ENCODE measurements at regions not wholly inside any gene's neighbourhood (a gene's known extent, or its start where the extent isn't known, plus 50 kb on each side); places are given as distances from the start of the nearest gene placed in this dataset.
A peak's percentile ranks its signal among the peaks of the same experiment; 100 is the strongest.

DNA sequence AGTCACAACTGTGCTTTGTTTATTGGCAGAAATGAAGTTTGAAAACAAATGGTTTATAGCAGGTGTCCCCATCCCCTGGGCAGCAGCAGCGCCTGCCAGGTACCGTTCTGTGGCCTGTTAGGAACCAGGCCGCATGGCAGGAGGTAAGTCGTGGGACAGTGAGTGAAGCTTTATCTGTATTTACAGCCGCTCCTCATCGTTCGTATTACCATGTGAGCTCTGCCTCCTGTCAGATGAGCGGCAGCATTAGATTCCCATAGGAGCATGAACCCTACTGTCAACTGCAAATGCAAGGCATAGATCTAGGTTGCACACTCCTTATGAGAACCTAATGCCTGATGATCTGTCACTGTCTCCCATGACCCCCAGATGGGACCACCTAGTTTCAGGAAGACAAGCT is 63.4 kb upstream of the SOD1 start:
- no peaks in the 10 kb centered on the region for H3K9me3 Mint-ChIP-seq
- H3K4me1 Mint-ChIP-seq: no peaks in the 10 kb centered on the region
- no peaks in the 10 kb centered on the region for H3K27me3 ChIP-seq (ENCODE audit: insufficient read depth, low read length)
- no peak overlapping the region for H3K27ac ChIP-seq (ENCODE audit: low read depth, low read length)
- no peaks in the 10 kb centered on the region for H3K36me3 ChIP-seq (ENCODE audit: insufficient read depth, low read length)
- H3K9me3 ChIP-seq (ENCODE audit: control insufficient read depth in 1 of 2, low read length in 2 of 2): no peaks in the 10 kb centered on the region
- H3K4me1 ChIP-seq (ENCODE audit: insufficient read depth, low read length): no peaks in the 10 kb centered on the region
- no peak overlapping the region for H3K4me3 Mint-ChIP-seq
- H3K27ac Mint-ChIP-seq: no peak overlapping the region
- intact Hi-C loops (cut with micrococcal nuclease): no loop called here
- H3K27me3 Mint-ChIP-seq: peaks cover 2 to 4% of the 10 kb centered on the region in 2 donors
- no peaks in the 10 kb centered on the region for H3K36me3 Mint-ChIP-seq
- ChIA-PET POLR2A (ENCODE audit: partially characterized antibody) (no interaction called here), CTCF (ENCODE audit: partially characterized antibody) (no interaction called here)
- no peak for DNase-seq
- H3K4me3 ChIP-seq (ENCODE audit: low read length in 2 of 2): no peak overlapping the region

DNA sequence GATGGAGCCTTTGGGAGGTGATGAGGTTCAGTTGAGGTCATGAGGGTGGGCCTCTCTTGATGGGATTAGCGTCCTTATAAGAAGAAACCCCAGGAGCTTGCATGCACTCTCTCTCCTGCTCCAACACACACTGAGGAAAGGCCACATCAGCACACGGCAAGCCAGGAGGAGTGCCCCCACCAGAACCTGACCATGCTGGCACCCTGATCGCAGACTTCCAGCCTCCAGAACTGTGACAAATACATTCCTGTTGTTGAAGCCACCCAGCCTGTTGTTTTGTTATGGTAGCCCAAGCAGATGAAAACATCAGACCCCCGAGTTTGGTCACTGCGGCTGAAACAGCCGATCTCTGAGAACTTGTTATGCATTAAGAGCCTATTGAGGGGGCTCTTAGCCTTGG is 64.8 kb upstream of the SOD1 start:
- DNase-seq: no peak
- H3K36me3 ChIP-seq (ENCODE audit: insufficient read depth, low read length): no peaks in the 10 kb centered on the region
- no peaks in the 10 kb centered on the region for H3K27me3 ChIP-seq (ENCODE audit: insufficient read depth, low read length)
- CTCF ChIA-PET (ENCODE audit: partially characterized antibody): no interaction called here
- Mint-ChIP-seq H3K27ac (no peak overlapping the region), H3K36me3 (no peaks in the 10 kb centered on the region), H3K27me3 (peaks cover 2 to 4% of the 10 kb centered on the region in 2 donors), H3K4me3 (no peak overlapping the region), H3K9me3 (no peaks in the 10 kb centered on the region), H3K4me1 (no peaks in the 10 kb centered on the region)
- no peak overlapping the region for H3K27ac ChIP-seq (ENCODE audit: low read depth, low read length)
- H3K4me1 ChIP-seq (ENCODE audit: insufficient read depth, low read length): no peaks in the 10 kb centered on the region
- intact Hi-C loops (cut with micrococcal nuclease): no loop called here
- no peak overlapping the region for H3K4me3 ChIP-seq (ENCODE audit: low read length in 2 of 2)
- no peaks in the 10 kb centered on the region for H3K9me3 ChIP-seq (ENCODE audit: control insufficient read depth in 1 of 2, low read length in 2 of 2)
- POLR2A ChIA-PET (ENCODE audit: partially characterized antibody): no interaction called here

DNA sequence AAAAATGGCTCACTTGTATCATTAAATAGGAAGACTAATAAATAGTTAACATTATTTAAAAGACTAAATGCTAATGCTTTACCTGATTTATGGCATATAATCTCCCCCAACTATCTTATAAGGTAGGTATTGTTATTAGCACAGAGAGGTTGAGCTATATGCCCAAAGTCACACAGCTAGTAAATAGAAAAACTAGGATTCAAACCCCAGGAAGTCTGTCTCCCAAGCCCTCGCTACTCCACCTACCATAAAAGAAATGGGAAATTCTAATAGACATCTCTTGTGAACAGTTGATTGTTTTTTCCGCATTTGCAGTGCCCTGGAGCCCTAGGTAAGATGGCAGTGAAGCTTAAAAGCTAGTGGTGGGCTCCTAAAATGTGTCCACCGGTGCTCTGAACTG is 65.2 kb upstream of the SOD1 start:
- ChIA-PET POLR2A (ENCODE audit: partially characterized antibody) (no interaction called here), CTCF (ENCODE audit: partially characterized antibody) (interaction anchor here (0.6 kb wide), 1 partner anchor 14 kb away, joined by 3 read pairs; no protein-coding TSS in a partner anchor)
- intact Hi-C loops (cut with micrococcal nuclease): no loop called here
- Mint-ChIP-seq H3K4me3 (no peak overlapping the region), H3K36me3 (no peaks in the 10 kb centered on the region), H3K27me3 (peaks cover 2 to 4% of the 10 kb centered on the region in 2 donors), H3K4me1 (no peaks in the 10 kb centered on the region), H3K9me3 (no peaks in the 10 kb centered on the region), H3K27ac (no peak overlapping the region)
- no peak for DNase-seq
- Histone ChIP-seq H3K36me3 (ENCODE audit: insufficient read depth, low read length) (no peaks in the 10 kb centered on the region), H3K9me3 (ENCODE audit: control insufficient read depth in 1 of 2, low read length in 2 of 2) (no peaks in the 10 kb centered on the region), H3K27me3 (ENCODE audit: insufficient read depth, low read length) (no peaks in the 10 kb centered on the region), H3K4me3 (ENCODE audit: low read length in 2 of 2) (no peak overlapping the region), H3K27ac (ENCODE audit: low read depth, low read length) (no peak overlapping the region), H3K4me1 (ENCODE audit: insufficient read depth, low read length) (no peaks in the 10 kb centered on the region)

DNA sequence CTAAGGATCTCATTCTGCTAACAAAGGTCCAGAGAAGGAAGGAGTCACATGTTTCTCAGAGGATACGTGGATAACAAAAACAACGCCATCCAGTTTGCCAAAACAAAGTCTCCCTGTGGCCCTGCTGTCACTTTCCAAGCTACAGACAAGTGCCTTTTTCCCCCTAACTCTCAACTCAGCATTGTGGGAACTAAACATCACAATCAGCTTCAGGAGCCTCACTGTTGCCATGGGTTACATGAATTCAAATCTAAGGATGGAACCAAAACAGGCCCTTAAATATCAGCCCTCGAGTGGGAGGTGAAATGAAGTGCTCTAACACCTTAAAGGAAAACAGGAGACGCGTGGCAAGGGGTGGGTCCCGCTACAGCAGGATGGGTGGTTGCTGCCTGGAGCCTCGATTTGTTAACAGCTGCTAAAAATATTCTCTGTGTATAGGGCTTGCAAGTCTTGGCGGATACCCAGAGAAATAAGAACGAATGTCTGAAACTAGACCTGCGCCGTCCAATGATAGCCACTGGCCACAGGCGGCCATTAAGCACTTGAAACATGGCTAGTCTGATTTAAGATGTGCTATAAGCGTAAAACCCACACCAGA is 66.4 kb upstream of the SOD1 start:
- Mint-ChIP-seq H3K27ac (peak overlapping the region in 1 of 7 donors; percentile 41), H3K27me3 (peaks cover 2 to 4% of the 10 kb centered on the region in 2 donors), H3K4me1 (no peaks in the 10 kb centered on the region), H3K36me3 (no peaks in the 10 kb centered on the region), H3K4me3 (no peak overlapping the region), H3K9me3 (no peaks in the 10 kb centered on the region)
- ChIA-PET CTCF (ENCODE audit: partially characterized antibody) (interaction anchor here (0.8 to 2.1 kb wide), 2 partner anchors 12 to 394 kb away, joined by 3 to 14 read pairs; no protein-coding TSS in a partner anchor), POLR2A (ENCODE audit: partially characterized antibody) (no interaction called here)
- Histone ChIP-seq H3K4me3 (ENCODE audit: low read length in 2 of 2) (no peak overlapping the region), H3K27me3 (ENCODE audit: insufficient read depth, low read length) (no peaks in the 10 kb centered on the region), H3K4me1 (ENCODE audit: insufficient read depth, low read length) (no peaks in the 10 kb centered on the region), H3K36me3 (ENCODE audit: insufficient read depth, low read length) (no peaks in the 10 kb centered on the region), H3K9me3 (ENCODE audit: control insufficient read depth in 1 of 2, low read length in 2 of 2) (no peaks in the 10 kb centered on the region), H3K27ac (ENCODE audit: low read depth, low read length) (no peak overlapping the region)
- DNase-seq: no peak
- intact Hi-C loops (cut with micrococcal nuclease): no loop called here

DNA sequence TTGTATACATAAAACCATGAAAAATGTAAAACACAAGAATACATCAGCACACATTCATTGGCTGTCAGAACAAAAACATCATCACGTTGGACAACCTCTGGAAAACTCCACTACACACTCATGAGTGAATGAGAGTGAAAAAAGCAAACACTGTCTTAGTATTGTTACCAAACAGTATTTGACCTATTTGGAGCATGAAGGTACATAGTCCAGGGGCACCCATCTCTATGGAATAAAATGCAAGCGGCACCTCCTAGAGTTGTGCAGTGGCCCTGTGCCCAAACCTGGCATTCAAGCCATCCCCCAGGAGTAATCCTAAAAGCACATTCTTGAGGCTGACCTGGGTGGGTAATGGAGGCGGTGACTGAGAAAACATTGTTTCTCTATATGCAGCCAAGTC is 67.0 kb upstream of the SOD1 start:
- peaks cover 2 to 4% of the 10 kb centered on the region in 2 donors for H3K27me3 Mint-ChIP-seq
- Histone ChIP-seq H3K4me3 (ENCODE audit: low read length in 2 of 2) (no peak overlapping the region), H3K27me3 (ENCODE audit: insufficient read depth, low read length) (no peaks in the 10 kb centered on the region), H3K9me3 (ENCODE audit: control insufficient read depth in 1 of 2, low read length in 2 of 2) (no peaks in the 10 kb centered on the region), H3K36me3 (ENCODE audit: insufficient read depth, low read length) (no peaks in the 10 kb centered on the region), H3K4me1 (ENCODE audit: insufficient read depth, low read length) (no peaks in the 10 kb centered on the region), H3K27ac (ENCODE audit: low read depth, low read length) (no peak overlapping the region)
- intact Hi-C loops (cut with micrococcal nuclease): no loop called here
- H3K9me3 Mint-ChIP-seq: no peaks in the 10 kb centered on the region
- POLR2A ChIA-PET (ENCODE audit: partially characterized antibody): no interaction called here
- CTCF ChIA-PET (ENCODE audit: partially characterized antibody): interaction anchor here (2.1 kb wide), 1 partner anchor 12 kb away, joined by 14 read pairs; no protein-coding TSS in a partner anchor
- H3K27ac Mint-ChIP-seq: peak overlapping the region in 1 of 7 donors; percentile 42
- H3K4me3 Mint-ChIP-seq: no peak overlapping the region
- H3K4me1 Mint-ChIP-seq: no peaks in the 10 kb centered on the region
- DNase-seq: no peak
- H3K36me3 Mint-ChIP-seq: no peaks in the 10 kb centered on the region

DNA sequence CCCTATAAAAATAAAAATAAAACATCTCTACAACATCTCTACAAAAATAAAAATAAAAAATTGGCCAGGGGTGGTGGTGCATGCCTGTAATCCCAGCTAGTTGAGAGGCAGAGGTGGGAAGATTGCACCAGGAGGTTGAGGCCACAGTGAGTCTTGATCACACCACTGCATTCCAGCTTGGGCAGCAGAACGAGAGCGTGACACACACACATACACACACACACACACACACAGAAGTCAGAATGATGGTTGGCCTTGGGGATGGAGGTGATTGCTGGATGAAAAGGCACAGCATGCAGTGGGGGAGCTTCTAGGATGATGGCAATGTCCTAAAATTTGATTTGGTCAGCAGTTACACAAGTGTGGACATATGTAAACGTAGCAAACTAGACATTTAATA is 69.7 kb upstream of the SOD1 start:
- H3K27me3 Mint-ChIP-seq: peaks cover 2 to 3% of the 10 kb centered on the region in 2 donors
- no peaks in the 10 kb centered on the region for H3K27me3 ChIP-seq (ENCODE audit: insufficient read depth, low read length)
- no peak overlapping the region for H3K4me3 Mint-ChIP-seq
- H3K9me3 ChIP-seq (ENCODE audit: control insufficient read depth in 1 of 2, low read length in 2 of 2): no peaks in the 10 kb centered on the region
- H3K27ac ChIP-seq (ENCODE audit: low read depth, low read length): no peak overlapping the region
- H3K27ac Mint-ChIP-seq: peak overlapping the region in 1 of 7 donors; percentile 49
- H3K4me3 ChIP-seq (ENCODE audit: low read length in 2 of 2): no peak overlapping the region
- POLR2A ChIA-PET (ENCODE audit: partially characterized antibody): no interaction called here
- H3K4me1 ChIP-seq (ENCODE audit: insufficient read depth, low read length): no peaks in the 10 kb centered on the region
- no peaks in the 10 kb centered on the region for H3K4me1 Mint-ChIP-seq
- H3K36me3 ChIP-seq (ENCODE audit: insufficient read depth, low read length): no peaks in the 10 kb centered on the region
- CTCF ChIA-PET (ENCODE audit: partially characterized antibody): interaction anchor here (0.6 kb wide), 1 partner anchor 435 kb away, joined by 3 read pairs; no protein-coding TSS in a partner anchor
- no peaks in the 10 kb centered on the region for H3K36me3 Mint-ChIP-seq
- no peak for DNase-seq
- H3K9me3 Mint-ChIP-seq: peaks cover 0 to 2% (median 0%) of the 10 kb centered on the region in 8 donors
- intact Hi-C loops (cut with micrococcal nuclease): no loop called here

DNA sequence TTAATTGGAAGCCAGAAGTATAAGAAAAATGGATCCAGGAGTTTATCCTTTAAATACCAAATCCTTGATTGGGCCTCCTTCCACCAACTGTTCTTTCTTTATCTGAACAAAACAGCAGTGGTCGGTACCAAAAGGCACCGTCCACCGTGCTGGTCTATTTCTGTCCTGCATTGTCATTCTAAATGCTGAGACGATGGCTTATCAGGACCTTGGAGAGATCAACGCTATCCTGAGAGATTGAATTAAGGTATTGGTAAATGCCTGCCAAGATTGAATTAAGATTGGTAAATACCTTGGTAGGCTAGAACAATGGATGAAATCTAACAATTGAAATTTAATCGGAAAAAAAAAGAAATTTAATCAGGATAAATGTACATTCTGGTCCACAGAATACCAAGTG is 73.4 kb upstream of the SOD1 start:
- Mint-ChIP-seq H3K4me3 (no peak overlapping the region), H3K36me3 (no peaks in the 10 kb centered on the region), H3K4me1 (peaks cover 0 to 2% (median under 1%) of the 10 kb centered on the region in 4 donors), H3K27me3 (peaks cover 0 to 1% of the 10 kb centered on the region in 2 donors), H3K27ac (no peak overlapping the region), H3K9me3 (peaks cover 0 to 2% (median 0%) of the 10 kb centered on the region in 8 donors)
- H3K36me3 ChIP-seq (ENCODE audit: insufficient read depth, low read length): no peaks in the 10 kb centered on the region
- CTCF ChIA-PET (ENCODE audit: partially characterized antibody): no interaction called here
- POLR2A ChIA-PET (ENCODE audit: partially characterized antibody): no interaction called here
- no peak for DNase-seq
- H3K27ac ChIP-seq (ENCODE audit: low read depth, low read length): no peak overlapping the region
- intact Hi-C loops (cut with micrococcal nuclease): no loop called here
- H3K4me3 ChIP-seq (ENCODE audit: low read length in 2 of 2): no peak overlapping the region
- no peaks in the 10 kb centered on the region for H3K27me3 ChIP-seq (ENCODE audit: insufficient read depth, low read length)
- no peaks in the 10 kb centered on the region for H3K9me3 ChIP-seq (ENCODE audit: control insufficient read depth in 1 of 2, low read length in 2 of 2)
- no peaks in the 10 kb centered on the region for H3K4me1 ChIP-seq (ENCODE audit: insufficient read depth, low read length)

Data from CD4-positive, alpha-beta memory T cell (primary cell).